Left forelimb (tissue), 1 donor: ENCODE measurements at regions not wholly inside any gene's neighbourhood (a gene's known extent, or its start where the extent isn't known, plus 50 kb on each side); places are given as distances from the start of the nearest gene placed in this dataset.

Source experiments
- DNase-seq: peaks from one replicate; pipeline ENCODE4 v3.0.0-alpha.2; 2018; ENCODE audit warnings: low spot score

DNA sequence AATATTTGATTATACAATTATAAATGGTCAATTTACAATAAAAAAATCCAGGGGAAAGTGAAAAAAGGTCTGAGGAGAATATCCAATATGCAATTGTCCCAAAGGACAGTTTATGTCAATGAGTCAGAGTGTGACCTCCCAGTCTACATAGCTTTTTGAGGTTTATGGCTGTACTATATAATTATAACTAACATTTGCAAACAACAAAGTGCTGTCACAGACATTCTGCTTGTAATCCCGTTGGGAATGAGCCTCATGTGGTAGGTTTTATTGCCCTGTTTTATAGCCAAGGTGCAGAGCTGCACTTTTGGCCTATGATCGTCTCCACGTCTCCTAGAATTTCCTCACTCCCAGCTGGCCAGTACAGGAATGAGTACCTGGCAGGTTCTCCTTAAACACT lies 103.8 kb downstream of the ADSS2 start:
- DNase-seq, result no peak

DNA sequence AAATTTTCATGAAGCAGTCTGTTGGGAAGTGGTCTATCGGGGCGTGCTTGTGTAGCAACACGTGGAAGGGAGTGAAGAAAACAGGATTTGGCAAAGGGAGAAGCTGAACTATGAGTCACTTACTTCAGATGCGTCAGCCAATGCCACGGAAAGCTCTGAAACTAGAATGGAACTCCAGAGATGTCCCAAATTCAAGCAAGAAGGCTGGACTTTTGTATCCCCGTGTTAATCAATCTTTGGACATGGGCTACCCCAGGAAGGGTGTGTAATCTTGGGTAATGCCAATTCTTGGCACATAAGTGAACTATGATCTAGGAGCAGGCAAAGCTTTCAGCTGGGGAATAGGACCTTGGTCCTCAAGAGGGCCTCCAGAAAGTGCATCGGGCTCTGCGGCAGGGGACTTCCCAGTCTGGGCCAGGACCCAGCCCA lies 102.6 kb downstream of the ADSS2 start:
- no peak for DNase-seq

DNA sequence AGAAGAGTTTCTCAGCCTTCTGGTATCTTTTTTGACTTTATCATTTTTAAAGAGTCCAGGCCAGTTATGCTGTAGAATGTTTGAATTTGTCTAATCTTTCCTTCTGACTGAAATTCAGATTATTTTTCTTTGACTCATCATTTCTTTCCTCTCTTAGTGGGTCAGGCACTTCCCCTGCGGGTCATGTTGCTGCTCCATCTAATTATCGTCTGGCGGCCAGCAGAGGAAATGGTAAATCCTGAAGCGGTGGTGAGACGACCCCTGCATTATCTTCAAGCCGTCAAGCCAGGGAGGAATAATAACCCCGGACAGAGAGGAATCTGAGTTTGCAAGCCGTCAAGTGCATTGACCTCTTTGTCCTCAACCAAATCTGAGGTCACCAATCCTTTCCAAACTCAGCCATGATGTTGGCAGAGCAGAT lies 102.1 kb downstream of the ADSS2 start:
- DNase-seq, result no peak

DNA sequence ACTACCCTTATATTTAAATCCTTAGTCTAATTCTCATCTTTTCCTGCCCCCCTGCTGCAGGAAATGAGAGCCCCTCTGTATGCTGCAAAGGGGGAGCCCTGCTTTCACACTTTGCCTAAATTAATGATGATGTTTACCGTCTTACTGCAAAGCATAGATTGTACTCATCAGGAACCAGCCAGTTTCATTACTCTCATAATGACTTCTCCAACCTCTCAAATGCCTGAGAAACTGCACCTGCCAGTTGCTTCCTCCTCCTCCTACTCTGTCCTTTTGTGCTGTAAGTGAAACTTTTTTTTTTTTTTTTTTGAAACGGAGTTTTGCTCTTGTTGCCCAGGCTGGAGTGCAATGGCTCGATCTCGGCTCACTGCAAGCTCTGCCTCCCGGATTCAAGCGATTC lies 101.7 kb downstream of the ADSS2 start:
- no peak for DNase-seq

DNA sequence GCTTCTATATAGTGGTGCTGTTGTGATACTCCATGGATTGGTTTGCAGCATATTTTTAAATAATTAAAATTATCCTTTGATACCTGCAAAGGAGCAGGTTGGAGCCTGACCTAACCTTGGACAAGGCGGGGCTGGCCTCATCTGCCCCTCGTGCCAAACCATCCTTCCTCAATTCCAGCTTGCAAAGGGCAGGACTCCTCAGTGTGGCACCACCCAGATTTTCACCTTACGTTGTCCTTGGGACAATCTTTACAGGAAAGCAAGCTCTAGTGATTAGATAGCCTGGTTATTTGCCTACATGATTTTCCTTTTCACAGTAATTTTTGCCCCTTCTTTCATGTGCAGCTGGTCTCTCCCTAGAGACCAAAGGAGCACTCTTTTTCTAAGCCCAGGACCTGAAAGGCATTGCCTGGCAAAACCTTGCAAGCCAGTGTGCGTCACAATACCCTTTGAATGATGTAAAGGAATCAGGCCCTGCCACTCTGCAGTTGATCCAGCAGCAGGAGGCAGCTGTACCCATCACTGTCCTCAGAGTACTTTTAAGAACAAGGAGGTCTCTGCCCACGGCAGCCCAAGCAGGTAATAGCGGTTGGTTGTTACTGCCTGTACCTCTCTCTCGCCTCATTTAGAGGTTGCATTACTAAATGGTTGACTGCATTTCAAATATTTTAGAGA lies 99.4 kb downstream of the ADSS2 start:
- DNase-seq, result no peak

DNA sequence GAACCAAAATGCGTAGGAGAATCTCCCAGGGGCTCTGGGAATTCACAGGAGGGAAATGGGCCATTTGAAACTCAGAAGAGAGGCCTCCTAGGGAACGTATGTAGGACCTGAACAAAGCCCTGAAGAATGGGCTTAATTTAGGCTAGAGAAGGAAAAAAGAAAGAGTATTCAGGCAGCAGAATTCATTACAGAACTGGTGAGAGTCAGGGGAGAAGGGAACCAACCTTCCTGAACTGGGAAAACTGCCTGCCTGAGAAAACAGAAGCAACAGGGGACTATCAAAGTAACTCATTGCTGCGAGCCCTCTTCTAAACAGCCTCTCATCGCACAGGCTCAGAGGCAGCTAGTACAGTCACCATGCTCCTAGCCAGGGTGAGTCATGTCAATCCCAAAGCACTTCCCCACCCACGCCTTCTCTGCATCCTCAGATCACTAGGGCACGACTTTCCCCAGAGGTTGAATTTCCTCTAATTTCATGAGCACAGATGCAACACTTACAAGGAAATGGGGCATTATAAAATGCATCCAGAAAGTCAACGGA lies 98.1 kb downstream of the ADSS2 start:
- no peak for DNase-seq

DNA sequence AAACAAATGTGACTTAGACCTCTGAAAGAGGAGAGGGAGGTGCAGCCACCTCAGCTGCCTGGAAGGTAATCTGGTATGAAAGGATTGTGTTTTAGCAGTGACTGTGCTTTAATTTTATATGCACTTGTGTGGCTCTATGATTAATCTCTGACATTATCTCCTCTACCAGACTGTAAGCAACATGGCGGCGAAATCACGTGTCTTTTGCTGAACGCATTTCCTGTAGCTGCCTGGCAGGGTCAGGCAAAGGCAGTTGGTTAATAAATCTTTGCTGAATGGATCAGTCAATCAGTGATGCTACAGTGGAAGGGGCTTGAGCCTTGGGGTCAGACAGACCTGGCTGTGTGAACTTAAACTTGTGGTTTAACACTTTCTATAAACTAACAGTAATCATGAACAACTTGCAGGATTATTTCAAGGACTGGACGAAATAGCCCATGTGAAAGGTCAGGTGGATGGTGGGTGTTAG lies 96.9 kb downstream of the ADSS2 start:
- no peak for DNase-seq

DNA sequence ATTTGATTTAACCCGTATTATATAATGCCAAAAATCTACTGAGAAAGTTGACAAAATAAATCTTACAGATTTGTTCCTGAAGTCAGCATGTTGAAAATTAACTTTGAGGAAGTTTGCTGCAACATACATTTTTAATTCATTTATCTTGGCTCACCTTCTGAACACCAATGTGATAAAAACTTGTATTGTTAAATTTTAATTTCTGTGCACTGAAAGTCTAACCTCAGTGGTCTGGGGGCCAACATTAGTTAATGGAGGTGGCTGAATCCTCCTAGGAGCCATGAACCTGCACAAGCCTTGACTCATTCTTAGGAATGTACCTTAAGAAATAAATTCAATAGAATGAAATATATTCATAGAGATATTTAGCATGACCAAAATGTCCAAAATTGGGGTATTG lies 95.3 kb downstream of the ADSS2 start:
- no peak for DNase-seq
